ENCODE measurements at regions not wholly inside any gene's neighbourhood (a gene's known extent, or its start where the extent isn't known, plus 50 kb on each side); places are given as distances from the start of the nearest gene placed in this dataset.

- TF ChIP-seq CTCF (IDR thresholded peaks at IDR 0.05; ENCODE audit: low read length), result no peak
- no peak for TF ChIP-seq EZH2 (IDR thresholded peaks at IDR 0.05; ENCODE audit: borderline replicate concordance, low read length)
Observed at GRCh38 chr15:46956456-46956855, 760.8 kb upstream of the SEMA6D start.
